ENCODE measurements at regions not wholly inside any gene's neighbourhood (a gene's known extent, or its start where the extent isn't known, plus 50 kb on each side); places are given as distances from the start of the nearest gene placed in this dataset.

DNA sequence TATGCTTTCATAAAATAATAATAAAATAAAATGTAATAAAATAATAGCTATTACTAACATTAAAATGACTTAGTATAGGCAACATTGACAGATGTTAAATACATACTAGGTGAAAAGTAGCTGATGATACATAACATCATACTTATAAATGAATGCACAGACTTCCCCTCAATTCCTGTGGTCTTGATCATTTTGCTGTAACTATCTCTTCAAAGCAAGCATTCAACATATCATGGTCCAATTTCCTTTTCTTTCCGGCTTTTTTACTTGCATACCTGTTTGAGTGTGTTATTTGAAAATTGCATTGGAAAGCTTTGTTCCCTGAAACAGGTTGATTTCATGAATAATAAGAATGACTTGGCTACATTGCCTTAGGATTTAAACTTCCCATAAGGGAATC is 309.3 kb downstream of the HDGFL1 start:
- no peak overlapping the region for H3K4me3 ChIP-seq (ENCODE audit: low read depth, low read length)
- TF ChIP-seq, protein P1, sequence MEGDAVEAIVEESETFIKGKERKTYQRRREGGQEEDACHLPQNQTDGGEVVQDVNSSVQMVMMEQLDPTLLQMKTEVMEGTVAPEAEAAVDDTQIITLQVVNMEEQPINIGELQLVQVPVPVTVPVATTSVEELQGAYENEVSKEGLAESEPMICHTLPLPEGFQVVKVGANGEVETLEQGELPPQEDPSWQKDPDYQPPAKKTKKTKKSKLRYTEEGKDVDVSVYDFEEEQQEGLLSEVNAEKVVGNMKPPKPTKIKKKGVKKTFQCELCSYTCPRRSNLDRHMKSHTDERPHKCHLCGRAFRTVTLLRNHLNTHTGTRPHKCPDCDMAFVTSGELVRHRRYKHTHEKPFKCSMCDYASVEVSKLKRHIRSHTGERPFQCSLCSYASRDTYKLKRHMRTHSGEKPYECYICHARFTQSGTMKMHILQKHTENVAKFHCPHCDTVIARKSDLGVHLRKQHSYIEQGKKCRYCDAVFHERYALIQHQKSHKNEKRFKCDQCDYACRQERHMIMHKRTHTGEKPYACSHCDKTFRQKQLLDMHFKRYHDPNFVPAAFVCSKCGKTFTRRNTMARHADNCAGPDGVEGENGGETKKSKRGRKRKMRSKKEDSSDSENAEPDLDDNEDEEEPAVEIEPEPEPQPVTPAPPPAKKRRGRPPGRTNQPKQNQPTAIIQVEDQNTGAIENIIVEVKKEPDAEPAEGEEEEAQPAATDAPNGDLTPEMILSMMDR (IDR thresholded peaks at IDR 0.05; ENCODE audit: control insufficient read depth, extremely low read depth, insufficient read depth), result no peak
- DNase-seq (ENCODE audit: low read depth), result no peak

DNA sequence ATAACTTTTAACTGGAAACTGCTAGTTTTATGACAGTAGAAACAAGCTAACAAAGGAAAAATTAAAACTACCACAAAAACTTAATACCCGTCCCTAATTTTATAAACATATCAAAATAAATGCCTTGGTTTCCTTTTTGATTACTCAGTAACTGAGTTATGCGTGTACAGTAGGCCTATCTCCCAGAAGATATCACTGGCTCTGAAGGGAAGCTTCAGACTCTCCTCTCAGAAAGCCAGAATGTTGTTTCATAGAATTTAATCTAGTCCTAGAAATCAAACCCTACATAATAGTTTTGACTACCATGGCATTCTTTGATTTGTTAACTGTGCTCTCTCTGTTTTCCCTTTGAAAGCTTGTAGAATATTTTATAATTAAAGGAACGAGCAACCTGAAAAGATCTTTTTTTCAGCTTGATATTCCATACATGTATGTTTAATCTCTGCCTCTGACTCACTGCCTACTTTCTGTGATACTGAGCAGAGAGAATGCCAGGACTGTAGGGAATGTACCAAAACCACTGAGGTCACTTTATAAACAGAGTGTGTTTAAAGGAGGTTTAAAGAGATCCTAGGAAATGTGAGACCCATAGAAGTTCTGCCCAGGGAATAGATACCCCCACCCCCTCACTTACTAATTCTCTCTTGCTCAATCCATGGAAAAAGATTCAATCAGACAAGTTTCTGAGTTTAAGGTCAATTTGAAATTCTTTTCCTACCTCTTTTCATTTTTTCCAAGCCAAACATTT is 311.5 kb downstream of the HDGFL1 start:
- DNase-seq (ENCODE audit: low read depth), result no peak
- TF ChIP-seq, protein P1 (IDR thresholded peaks at IDR 0.05; ENCODE audit: control insufficient read depth, extremely low read depth, insufficient read depth), result no peak
- no peak overlapping the region for H3K4me3 ChIP-seq (ENCODE audit: low read depth, low read length)

DNA sequence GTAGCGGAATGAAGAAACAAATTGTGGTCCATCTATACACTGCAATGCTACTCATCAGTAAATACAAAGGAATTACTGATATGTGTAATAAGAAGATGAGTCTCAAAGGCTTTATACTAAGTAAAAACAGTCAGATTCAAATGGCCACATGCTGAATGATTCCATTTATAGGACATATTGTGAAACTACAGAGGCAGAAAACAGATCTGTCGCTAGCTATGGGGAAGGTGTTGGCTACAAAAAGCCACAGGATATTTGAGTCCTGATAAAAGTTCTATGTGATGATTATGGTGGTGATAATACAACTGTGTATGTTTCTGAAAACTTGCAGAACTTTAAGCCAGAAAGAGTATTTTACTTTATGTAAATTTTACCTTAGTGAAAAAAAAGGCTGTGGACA is 313.2 kb downstream of the HDGFL1 start:
- no peak overlapping the region for H3K4me3 ChIP-seq (ENCODE audit: low read depth, low read length)
- TF ChIP-seq, protein P1 (IDR thresholded peaks at IDR 0.05; ENCODE audit: control insufficient read depth, extremely low read depth, insufficient read depth), result no peak
- no peak for DNase-seq (ENCODE audit: low read depth)

GRCh38 chr6:22883061-22883717 is 313.8 kb downstream of the HDGFL1 start:
- H3K4me3 ChIP-seq (ENCODE audit: low read depth, low read length), result no peak overlapping the region
- TF ChIP-seq, protein P1 (IDR thresholded peaks at IDR 0.05; ENCODE audit: control insufficient read depth, extremely low read depth, insufficient read depth), result no peak
- DNase-seq (ENCODE audit: low read depth), result no peak

- TF ChIP-seq, protein P1 (IDR thresholded peaks at IDR 0.05; ENCODE audit: control insufficient read depth, extremely low read depth, insufficient read depth), result no peak
- H3K4me3 ChIP-seq (ENCODE audit: low read depth, low read length), result no peak overlapping the region
- no peak for DNase-seq (ENCODE audit: low read depth)
These were observed 315.1 kb downstream of the HDGFL1 start for GRCh38 chr6:22884456-22884855.

GRCh38 chr6:22886650-22887581 is 317.6 kb downstream of the HDGFL1 start:
- no peak for DNase-seq (ENCODE audit: low read depth)
- TF ChIP-seq, protein P1 (IDR thresholded peaks at IDR 0.05; ENCODE audit: control insufficient read depth, extremely low read depth, insufficient read depth), result no peak
- H3K4me3 ChIP-seq (ENCODE audit: low read depth, low read length), result no peak overlapping the region

Measured in LNCaP clone FGC (cell line).